ENCODE measurements at regions not wholly inside any gene's neighbourhood (a gene's known extent, or its start where the extent isn't known, plus 50 kb on each side); places are given as distances from the start of the nearest gene placed in this dataset.
"Not testable (repeated sequence)": the region's sequence is repeated elsewhere in the genome, so short reads cannot be mapped to it uniquely, and the experiment has no call there.

DNA sequence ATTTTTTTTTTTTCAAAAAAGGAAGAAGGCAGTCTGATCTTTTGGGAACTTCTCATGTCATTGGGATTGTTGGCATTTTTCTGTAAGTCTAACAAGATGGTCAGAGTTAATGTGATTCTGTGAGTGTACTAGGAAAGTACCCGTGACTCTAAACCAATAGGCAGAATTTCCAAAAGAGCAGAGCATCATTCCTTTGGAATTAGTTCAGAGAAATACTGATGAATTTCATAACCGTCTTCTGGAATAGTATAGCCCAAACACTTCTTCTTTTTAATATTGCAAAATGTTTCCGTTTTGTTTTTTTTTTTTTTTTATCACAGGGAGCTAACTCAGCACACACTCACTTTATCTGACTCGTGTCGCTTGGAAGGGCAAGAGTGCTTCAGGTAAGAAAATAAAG lies 407.4 kb downstream of the DTWD2 start:
- no peak for TF ChIP-seq CTCF (IDR thresholded peaks at IDR 0.05)
- TF ChIP-seq POLR2A (IDR thresholded peaks at IDR 0.05), result no peak
- H3K4me3 ChIP-seq, result no peak overlapping the region
- no peaks in the 10 kb centered on the region for H3K9me3 ChIP-seq
- no peak overlapping the region for H3K27ac ChIP-seq
- H3K36me3 ChIP-seq, result no peaks in the 10 kb centered on the region
- intact Hi-C loops (cut with DNase I), result no loop called here
- DNase-seq (ENCODE audit: extremely low spot score in 2 of 2), result no peak
- no peaks in the 10 kb centered on the region for H3K27me3 ChIP-seq
- no peaks in the 10 kb centered on the region for H3K4me1 ChIP-seq

DNA sequence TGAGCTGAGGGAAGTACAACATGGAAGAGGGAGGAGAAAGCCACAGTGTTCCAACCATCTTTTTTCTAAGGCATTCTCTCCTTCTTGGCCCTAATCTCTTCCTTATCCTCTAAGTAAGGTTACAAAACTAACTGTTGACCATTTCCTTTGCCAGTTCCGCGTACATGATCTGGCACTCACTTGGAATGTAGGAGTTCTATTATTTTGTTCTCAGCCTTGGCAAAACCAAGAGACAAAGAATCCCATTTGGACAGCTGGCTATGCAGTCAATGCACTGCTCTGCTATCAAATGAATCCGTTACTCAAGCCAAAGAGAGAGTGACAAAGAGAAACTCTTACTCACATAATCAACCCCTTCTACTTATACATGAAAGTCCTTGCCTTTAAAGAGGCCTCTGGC lies 410.3 kb downstream of the DTWD2 start:
- H3K27ac ChIP-seq, result no peak overlapping the region
- H3K9me3 ChIP-seq, result no peaks in the 10 kb centered on the region
- no peaks in the 10 kb centered on the region for H3K36me3 ChIP-seq
- intact Hi-C loops (cut with DNase I), result no loop called here
- no peak for TF ChIP-seq POLR2AphosphoS5 (IDR thresholded peaks at IDR 0.05; ENCODE audit: insufficient read depth in 1 of 2, low read depth in 1 of 2)
- no peak for TF ChIP-seq CTCF (IDR thresholded peaks at IDR 0.05)
- no peak for TF ChIP-seq POLR2A (IDR thresholded peaks at IDR 0.05)
- H3K4me1 ChIP-seq, result no peaks in the 10 kb centered on the region
- H3K27me3 ChIP-seq, result no peaks in the 10 kb centered on the region
- DNase-seq (ENCODE audit: extremely low spot score in 2 of 2), result no peak
- H3K4me3 ChIP-seq, result no peak overlapping the region

DNA sequence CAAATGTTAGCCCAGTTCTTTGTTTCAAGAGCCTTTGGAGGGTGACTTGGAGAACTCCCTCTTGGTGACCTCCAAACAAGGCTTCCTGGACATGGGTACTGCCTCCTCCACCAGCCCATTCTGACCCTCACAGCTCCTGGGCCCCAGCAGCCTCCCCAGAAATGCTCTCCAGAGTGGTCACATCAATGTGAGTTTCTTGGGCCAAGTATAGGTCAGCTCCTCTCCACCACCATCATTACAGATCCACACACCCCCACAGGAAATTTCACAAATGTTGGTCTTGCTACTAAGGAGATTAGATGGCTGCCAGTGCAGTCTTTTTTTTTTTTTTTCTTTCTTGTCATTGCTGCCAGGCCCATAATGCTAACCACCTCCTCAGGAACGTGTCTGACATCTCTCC lies 410.7 kb downstream of the DTWD2 start:
- Histone ChIP-seq H3K4me1 (no peaks in the 10 kb centered on the region), H3K27ac (no peak overlapping the region), H3K36me3 (no peaks in the 10 kb centered on the region), H3K4me3 (no peak overlapping the region), H3K27me3 (no peaks in the 10 kb centered on the region), H3K9me3 (no peaks in the 10 kb centered on the region)
- TF ChIP-seq POLR2A (IDR thresholded peaks at IDR 0.05), result no peak
- TF ChIP-seq CTCF (IDR thresholded peaks at IDR 0.05), result no peak
- no peak for TF ChIP-seq POLR2AphosphoS5 (IDR thresholded peaks at IDR 0.05; ENCODE audit: insufficient read depth in 1 of 2, low read depth in 1 of 2)
- DNase-seq (ENCODE audit: extremely low spot score in 2 of 2), result no peak
- intact Hi-C loops (cut with DNase I), result no loop called here

- intact Hi-C loops (cut with DNase I); H3K27me3 ChIP-seq; H3K9me3 ChIP-seq; H3K27ac ChIP-seq; DNase-seq (ENCODE audit: extremely low spot score in 2 of 2); H3K4me1 ChIP-seq; H3K4me3 ChIP-seq; H3K36me3 ChIP-seq: not testable (repeated sequence)
Observed at GRCh38 chr5:118570276-118570675, 418.1 kb downstream of the DTWD2 start.

GRCh38 chr5:118569596-118569995 lies 418.8 kb downstream of the DTWD2 start:
- not testable (repeated sequence) for H3K4me1 ChIP-seq, H3K9me3 ChIP-seq

GRCh38 chr5:118565335-118565971 lies 422.9 kb downstream of the DTWD2 start:
- TF ChIP-seq POLR2A (IDR thresholded peaks at IDR 0.05), result no peak
- no peak for TF ChIP-seq POLR2AphosphoS5 (IDR thresholded peaks at IDR 0.05; ENCODE audit: insufficient read depth in 1 of 2, low read depth in 1 of 2)
- no peak for TF ChIP-seq CTCF (IDR thresholded peaks at IDR 0.05)
- no peaks in the 10 kb centered on the region for H3K27me3 ChIP-seq
- H3K4me1 ChIP-seq, result no peaks in the 10 kb centered on the region
- no peak overlapping the region for H3K27ac ChIP-seq
- intact Hi-C loops (cut with DNase I), result no loop called here
- no peak overlapping the region for H3K4me3 ChIP-seq
- H3K9me3 ChIP-seq, result no peaks in the 10 kb centered on the region
- no peaks in the 10 kb centered on the region for H3K36me3 ChIP-seq
- no peak for DNase-seq (ENCODE audit: extremely low spot score in 2 of 2)

More at GRCh38 chr5:118569596-118569995, 418.8 kb downstream of the DTWD2 start:
- H3K27me3 ChIP-seq; H3K4me3 ChIP-seq; H3K36me3 ChIP-seq; H3K27ac ChIP-seq; DNase-seq (ENCODE audit: extremely low spot score in 2 of 2); intact Hi-C loops (cut with DNase I): not testable (repeated sequence)

Data from vagina (tissue), 2 donors.